Endometrium (tissue), 2 donors: ENCODE measurements at regions not wholly inside any gene's neighbourhood (a gene's known extent, or its start where the extent isn't known, plus 50 kb on each side); places are given as distances from the start of the nearest gene placed in this dataset.

Source experiments
- FAIRE-seq: peaks from 2 replicates; lab custom pipeline; 2012; peaks lifted over from hg19 to GRCh38; lab: Jason Lieb, UNC
- donor health status: control.
- donor health status: control.

- no peak for FAIRE-seq
Measured at GRCh38 chr9:19597176-19597575, 188.4 kb downstream of the ACER2 start.

- no peak for FAIRE-seq
Measured at GRCh38 chr9:19595003-19595402, 186.2 kb downstream of the ACER2 start.

GRCh38 chr9:19587678-19588077 is 178.9 kb downstream of the ACER2 start:
- no peak for FAIRE-seq

- FAIRE-seq: no peak
Measured at GRCh38 chr9:19583890-19584289, 175.1 kb downstream of the ACER2 start.

GRCh38 chr9:19577411-19577810 is 168.6 kb downstream of the ACER2 start:
- FAIRE-seq: no peak

- FAIRE-seq: no peak
Measured at GRCh38 chr9:19568946-19569345, 160.1 kb downstream of the ACER2 start.

- no peak for FAIRE-seq
Measured at GRCh38 chr9:19564396-19565061, 155.7 kb downstream of the ACER2 start.

GRCh38 chr9:19555214-19555613 is 146.4 kb downstream of the ACER2 start:
- no peak for FAIRE-seq

- no peak for FAIRE-seq
Measured at GRCh38 chr9:19554529-19554928, 145.7 kb downstream of the ACER2 start.

GRCh38 chr9:19553441-19553840 is 144.6 kb downstream of the ACER2 start:
- no peak for FAIRE-seq

GRCh38 chr9:19552282-19553105 is 143.7 kb downstream of the ACER2 start:
- FAIRE-seq: no peak

- FAIRE-seq: no peak
Measured at GRCh38 chr9:19551124-19551929, 142.5 kb downstream of the ACER2 start.

- no peak for FAIRE-seq
Measured at GRCh38 chr9:19550009-19550408, 141.2 kb downstream of the ACER2 start.

GRCh38 chr9:19533373-19533772 is 124.6 kb downstream of the ACER2 start:
- FAIRE-seq: no peak

GRCh38 chr9:19527663-19528062 is 118.9 kb downstream of the ACER2 start:
- no peak for FAIRE-seq

- no peak for FAIRE-seq
Measured at GRCh38 chr9:19522558-19522957, 113.7 kb downstream of the ACER2 start.

GRCh38 chr9:19521205-19521604 is 112.4 kb downstream of the ACER2 start:
- no peak for FAIRE-seq

- no peak for FAIRE-seq
Measured at GRCh38 chr9:19517202-19517942, 108.6 kb downstream of the ACER2 start.

- no peak for FAIRE-seq
Measured at GRCh38 chr9:19516348-19516747, 107.5 kb downstream of the ACER2 start.

- FAIRE-seq: no peak
Measured at GRCh38 chr9:19513671-19514275, 105.0 kb downstream of the ACER2 start.

- no peak for FAIRE-seq
Measured at GRCh38 chr9:19512103-19512832, 103.5 kb downstream of the ACER2 start.
